AG04450 (cell line): ENCODE measurements at regions not wholly inside any gene's neighbourhood (a gene's known extent, or its start where the extent isn't known, plus 50 kb on each side); places are given as distances from the start of the nearest gene placed in this dataset.

Experiments
- CTCF ChIA-PET: fragments of 300-600, 350-600 bp; formaldehyde crosslinking; extraction: SDS; loops from one replicate; lab custom pipeline; 2022; ENCODE audit warnings: antibody characterized with exemption, inconsistent platforms; lab: Charles Lee
- POLR2A ChIA-PET: fragments of 350-600 bp; formaldehyde crosslinking; extraction: SDS; loops from one replicate; lab custom pipeline; 2021; ENCODE audit warnings: antibody characterized with exemption, inconsistent platforms; lab: Yijun Ruan, JAX
- DNase-seq: peaks from one replicate; pipeline ENCODE4 v3.0.0-alpha.2; 2011; ENCODE audit warnings: low read depth, low spot score
- H3K27ac ChIP-seq: one replicate; pipeline ENCODE4 v1.5.1; 2012; ENCODE audit warnings: low read depth, low read length, control low read depth
- H3K27me3 ChIP-seq: one replicate; pipeline ENCODE4 v1.6.0; 2012; ENCODE audit warnings: low read length; ENCODE audit not compliant: control insufficient read depth, insufficient read depth
- H3K4me3 ChIP-seq: 2 replicates; pipeline ENCODE4 v1.5.1; 2011; ENCODE audit warnings: mild to moderate bottlenecking, low read depth, low read length, control low read depth
- H3K9me3 ChIP-seq: 2 replicates; pipeline ENCODE4 v1.5.1; 2012; ENCODE audit warnings: low read length; ENCODE audit not compliant: control insufficient read depth, insufficient read depth
- CTCF ChIP-seq: IDR thresholded peaks from 2 replicates; pipeline ENCODE4 v1.5.1; 2011; ENCODE audit warnings: low read depth, low read length, control low read depth, inconsistent platforms

DNA sequence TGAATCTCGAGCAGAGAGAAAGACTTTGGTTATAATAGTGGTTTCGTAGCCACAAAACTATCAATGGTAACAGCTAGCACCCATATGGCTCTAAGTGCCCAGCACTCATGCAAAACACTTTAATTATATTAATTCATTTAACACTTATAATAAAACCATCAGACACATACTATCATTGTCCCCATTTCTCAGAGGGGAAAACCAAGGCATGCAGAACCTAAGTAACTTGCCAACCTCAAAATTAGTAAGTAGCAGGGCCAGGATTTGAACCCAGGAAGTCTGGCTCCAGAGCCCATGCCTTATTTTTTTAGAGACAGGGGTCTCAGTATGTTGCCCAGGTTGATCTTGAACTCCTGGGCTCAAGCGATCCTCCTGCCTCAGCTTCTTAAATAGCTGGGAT lies 145.6 kb upstream of the HS3ST2 start:
- TF ChIP-seq CTCF, result no peak
- ChIA-PET POLR2A (no interaction called here), CTCF (no interaction called here)
- no peaks in the 10 kb centered on the region for H3K9me3 ChIP-seq
- peaks cover 4% of the 10 kb centered on the region for H3K27me3 ChIP-seq
- no peak overlapping the region for H3K4me3 ChIP-seq
- no peak overlapping the region for H3K27ac ChIP-seq
- no peak for DNase-seq

DNA sequence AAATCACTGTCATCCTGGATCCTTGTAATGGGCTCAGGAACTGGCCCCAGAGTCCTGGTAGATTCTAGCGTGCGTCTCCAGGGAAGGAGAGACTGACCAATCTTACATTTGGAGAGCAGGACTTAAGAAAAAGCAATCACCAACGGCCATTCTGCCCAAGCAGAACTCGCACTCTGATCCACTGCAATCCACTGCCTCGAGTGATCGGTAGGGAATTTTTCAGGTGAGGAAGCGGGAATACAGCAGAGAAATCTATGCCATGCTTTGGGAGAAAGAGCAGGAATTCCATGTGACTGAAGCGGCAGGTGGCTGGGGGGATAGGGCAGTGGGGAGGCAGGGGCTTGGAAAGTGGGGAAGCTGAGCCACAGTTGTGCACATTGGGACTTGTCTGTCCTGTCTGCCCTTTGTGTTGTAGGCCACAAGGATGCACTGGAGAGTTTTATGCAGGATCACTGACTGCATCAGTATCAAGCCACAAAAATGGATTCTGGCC lies 143.9 kb upstream of the HS3ST2 start:
- DNase-seq, result no peak
- Histone ChIP-seq H3K9me3 (no peaks in the 10 kb centered on the region), H3K27me3 (peaks cover 8% of the 10 kb centered on the region), H3K27ac (no peak overlapping the region), H3K4me3 (no peak overlapping the region)
- CTCF ChIA-PET, result interaction anchor here (0.6 kb wide), 1 partner anchor 597 kb away, joined by 4 read pairs; no protein-coding TSS in a partner anchor
- POLR2A ChIA-PET, result interaction anchor here (0.6 kb wide), 2 partner anchors 25 to 519 kb away, joined by 4 to 7 read pairs; no protein-coding TSS in a partner anchor
- TF ChIP-seq CTCF, result no peak

- Histone ChIP-seq H3K27me3 (peaks cover 4% of the 10 kb centered on the region), H3K4me3 (no peak overlapping the region), H3K27ac (no peak overlapping the region), H3K9me3 (no peaks in the 10 kb centered on the region)
- ChIA-PET CTCF (interaction anchor here (0.6 kb wide), 1 partner anchor 597 kb away, joined by 4 read pairs; no protein-coding TSS in a partner anchor), POLR2A (interaction anchor here (0.6 kb wide), 1 partner anchor 25 kb away, joined by 7 read pairs; no protein-coding TSS in a partner anchor)
- no peak for TF ChIP-seq CTCF
- DNase-seq, result no peak
These were observed 143.4 kb upstream of the HS3ST2 start for GRCh38 chr16:22670551-22671041.

- ChIA-PET CTCF (no interaction called here), POLR2A (no interaction called here)
- Histone ChIP-seq H3K27ac (no peak overlapping the region), H3K9me3 (no peaks in the 10 kb centered on the region), H3K27me3 (peaks cover 4% of the 10 kb centered on the region), H3K4me3 (no peak overlapping the region)
- no peak for TF ChIP-seq CTCF
- DNase-seq, result no peak
These were observed 142.5 kb upstream of the HS3ST2 start for GRCh38 chr16:22671301-22672076.

DNA sequence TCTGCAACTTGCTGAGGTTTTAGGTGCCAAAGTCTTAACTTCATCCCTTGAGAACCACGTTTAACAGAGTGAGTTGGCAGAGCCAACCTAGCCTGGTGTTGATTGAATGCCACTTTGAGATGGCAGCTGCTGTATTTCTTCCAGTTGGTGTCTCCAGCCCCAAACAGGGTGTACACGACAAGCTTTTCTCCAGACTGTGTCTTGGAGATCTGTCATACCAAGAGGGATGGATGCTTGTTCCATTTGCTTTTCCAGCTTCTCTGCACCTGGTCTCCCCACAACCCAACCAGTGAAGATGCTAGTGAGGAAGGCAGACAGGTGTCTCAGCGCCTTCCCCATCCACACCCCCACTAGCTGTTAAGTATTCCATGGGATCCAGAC lies 141.1 kb upstream of the HS3ST2 start:
- ChIA-PET CTCF (no interaction called here), POLR2A (no interaction called here)
- peaks cover 4% of the 10 kb centered on the region for H3K27me3 ChIP-seq
- no peaks in the 10 kb centered on the region for H3K9me3 ChIP-seq
- DNase-seq, result no peak
- no peak overlapping the region for H3K4me3 ChIP-seq
- TF ChIP-seq CTCF, result no peak
- no peak overlapping the region for H3K27ac ChIP-seq
